CD4-positive, alpha-beta T cell (primary cell): ENCODE measurements at regions not wholly inside any gene's neighbourhood (a gene's known extent, or its start where the extent isn't known, plus 50 kb on each side); places are given as distances from the start of the nearest gene placed in this dataset.
"Not testable (repeated sequence)": the region's sequence is repeated elsewhere in the genome, so short reads cannot be mapped to it uniquely, and the experiment has no call there.

ENCODE experiments used
- ATAC-seq: fragments of 200-7000 bp; cut with Tn5 transposase; one replicate; pipeline ENCODE4 v1.10.0; 2022; ENCODE audit warnings: mild to moderate bottlenecking; ENCODE audit not compliant: poor library complexity
- CTCF ChIA-PET: fragments of 350-600 bp; sonication (Branson Sonifier 250); formaldehyde crosslinking; loops from one replicate; lab custom pipeline; 2021; ENCODE audit warnings: antibody characterized with exemption, inconsistent platforms; lab: Charles Lee
- POLR2A ChIA-PET: fragments of 350-600 bp; sonication (Branson Sonifier 250); formaldehyde crosslinking; loops from one replicate; lab custom pipeline; 2021; ENCODE audit warnings: antibody characterized with exemption, inconsistent platforms; lab: Charles Lee
- DNase-seq, 14 experiments: peaks; one replicate each; pipeline ENCODE4 v3.0.0-alpha.2; 2013 to 2020; ENCODE audit warnings: mixed read lengths in 2 of 14
- H3K27ac ChIP-seq, 2 donors: one replicate each; pipeline versions ENCODE4 v1.5.1 to v1.7.0; 2013; ENCODE audit warnings: low read length in 2 of 2, low read depth in 1 of 2, mild to moderate bottlenecking in 1 of 2
- H3K27me3 ChIP-seq, 2 experiments: 1 replicate in 1 of 2; 2 replicates in 1 of 2; pipeline versions ENCODE4 v1.6.1 to v1.7.0; 2013; ENCODE audit warnings: low read length in 2 of 2, control low read depth in 1 of 2, mild to moderate bottlenecking in 1 of 2, moderate library complexity in 1 of 2; ENCODE audit not compliant: insufficient read depth in 2 of 2, control insufficient read depth in 1 of 2
- H3K36me3 ChIP-seq: one replicate; pipeline ENCODE4 v1.6.1; 2013; ENCODE audit warnings: low read length, control low read depth; ENCODE audit not compliant: insufficient read depth
- H3K4me1 ChIP-seq: one replicate; pipeline ENCODE4 v1.6.1; 2013; ENCODE audit warnings: low read length, control low read depth; ENCODE audit not compliant: insufficient read depth
- H3K4me3 ChIP-seq: one replicate; pipeline ENCODE4 v1.5.1; 2013; ENCODE audit warnings: mild to moderate bottlenecking, low read length, moderate library complexity
- H3K9me3 ChIP-seq, 2 experiments: 1 replicate in 1 of 2; 2 replicates in 1 of 2; pipeline versions ENCODE4 v1.6.1 to v1.7.0; 2013; ENCODE audit warnings: low read length in 2 of 2, mild to moderate bottlenecking in 2 of 2, control low read depth in 1 of 2, moderate library complexity in 1 of 2; ENCODE audit not compliant: control insufficient read depth in 1 of 2, insufficient read depth in 1 of 2
- H3K27ac Mint-ChIP-seq: one replicate; pipeline ENCODE4 v1.8.0; 2020; ENCODE audit warnings: mixed read lengths
- H3K27me3 Mint-ChIP-seq: one replicate; pipeline ENCODE4 v1.8.0; 2021; ENCODE audit warnings: mixed read lengths
- H3K36me3 Mint-ChIP-seq: one replicate; pipeline ENCODE4 v1.8.0; 2021; ENCODE audit warnings: low read depth, mixed read lengths
- H3K4me1 Mint-ChIP-seq: one replicate; pipeline ENCODE4 v1.8.0; 2021; ENCODE audit warnings: low read depth, mixed read lengths
- H3K4me3 Mint-ChIP-seq: one replicate; pipeline ENCODE4 v1.8.0; 2020; ENCODE audit warnings: mild to moderate bottlenecking, mixed read lengths
- H3K9me3 Mint-ChIP-seq: one replicate; pipeline ENCODE4 v1.8.0; 2020; ENCODE audit warnings: mixed read lengths
- intact Hi-C, 2 experiments: fragments of 100-400 bp; cut with DNase I in 1 of 2; cut with micrococcal nuclease in 1 of 2; formaldehyde crosslinking; loops; one replicate each; pipeline versions ENCODE4 v1.15.1 to v1.9.0; 2023 to 2025; cut with DNase I, micrococcal nuclease
- TF ChIP-seq, protein P1 (sequence below): fragments of 200-600 bp; IDR thresholded peaks from one replicate; pipeline ENCODE4 v1.8.0; 2022; ENCODE audit warnings: antibody characterized with exemption, mild to moderate bottlenecking

DNA sequence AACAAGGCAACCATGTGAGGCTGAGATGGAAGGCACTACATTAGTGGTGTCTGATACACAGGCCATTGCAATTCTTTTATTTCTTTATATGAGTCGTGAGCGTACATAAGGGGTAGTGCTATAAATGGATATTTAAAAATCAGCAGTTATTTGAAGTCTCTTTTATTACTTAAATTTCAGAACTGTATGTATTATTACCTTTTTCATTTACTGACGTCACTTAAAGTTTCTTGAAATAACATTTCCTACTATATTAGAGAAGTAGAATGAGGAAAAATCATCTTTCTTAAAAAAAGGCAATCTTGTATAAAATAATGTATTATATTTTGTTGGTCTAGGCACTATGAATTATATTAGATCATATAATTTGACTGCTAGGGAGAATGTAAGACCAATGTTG lies 280.9 kb upstream of the CYLC2 start:
- H3K27me3 ChIP-seq: no peaks in the 10 kb centered on the region
- H3K4me1 Mint-ChIP-seq: no peaks in the 10 kb centered on the region
- H3K27ac Mint-ChIP-seq: no peak overlapping the region
- H3K4me3 Mint-ChIP-seq: no peak overlapping the region
- H3K27ac ChIP-seq: no peak overlapping the region
- intact Hi-C loops: no loop called here
- H3K9me3 Mint-ChIP-seq: peaks cover 13% of the 10 kb centered on the region
- ChIA-PET CTCF (no interaction called here), POLR2A (no interaction called here)
- no peak for ATAC-seq
- no peaks in the 10 kb centered on the region for H3K27me3 Mint-ChIP-seq
- TF ChIP-seq, protein P1, sequence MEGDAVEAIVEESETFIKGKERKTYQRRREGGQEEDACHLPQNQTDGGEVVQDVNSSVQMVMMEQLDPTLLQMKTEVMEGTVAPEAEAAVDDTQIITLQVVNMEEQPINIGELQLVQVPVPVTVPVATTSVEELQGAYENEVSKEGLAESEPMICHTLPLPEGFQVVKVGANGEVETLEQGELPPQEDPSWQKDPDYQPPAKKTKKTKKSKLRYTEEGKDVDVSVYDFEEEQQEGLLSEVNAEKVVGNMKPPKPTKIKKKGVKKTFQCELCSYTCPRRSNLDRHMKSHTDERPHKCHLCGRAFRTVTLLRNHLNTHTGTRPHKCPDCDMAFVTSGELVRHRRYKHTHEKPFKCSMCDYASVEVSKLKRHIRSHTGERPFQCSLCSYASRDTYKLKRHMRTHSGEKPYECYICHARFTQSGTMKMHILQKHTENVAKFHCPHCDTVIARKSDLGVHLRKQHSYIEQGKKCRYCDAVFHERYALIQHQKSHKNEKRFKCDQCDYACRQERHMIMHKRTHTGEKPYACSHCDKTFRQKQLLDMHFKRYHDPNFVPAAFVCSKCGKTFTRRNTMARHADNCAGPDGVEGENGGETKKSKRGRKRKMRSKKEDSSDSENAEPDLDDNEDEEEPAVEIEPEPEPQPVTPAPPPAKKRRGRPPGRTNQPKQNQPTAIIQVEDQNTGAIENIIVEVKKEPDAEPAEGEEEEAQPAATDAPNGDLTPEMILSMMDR: no peak
- no peaks in the 10 kb centered on the region for H3K9me3 ChIP-seq
- no peak for DNase-seq
- H3K36me3 Mint-ChIP-seq: no peaks in the 10 kb centered on the region
- no peaks in the 10 kb centered on the region for H3K4me1 ChIP-seq
- no peaks in the 10 kb centered on the region for H3K36me3 ChIP-seq
- no peak overlapping the region for H3K4me3 ChIP-seq

DNA sequence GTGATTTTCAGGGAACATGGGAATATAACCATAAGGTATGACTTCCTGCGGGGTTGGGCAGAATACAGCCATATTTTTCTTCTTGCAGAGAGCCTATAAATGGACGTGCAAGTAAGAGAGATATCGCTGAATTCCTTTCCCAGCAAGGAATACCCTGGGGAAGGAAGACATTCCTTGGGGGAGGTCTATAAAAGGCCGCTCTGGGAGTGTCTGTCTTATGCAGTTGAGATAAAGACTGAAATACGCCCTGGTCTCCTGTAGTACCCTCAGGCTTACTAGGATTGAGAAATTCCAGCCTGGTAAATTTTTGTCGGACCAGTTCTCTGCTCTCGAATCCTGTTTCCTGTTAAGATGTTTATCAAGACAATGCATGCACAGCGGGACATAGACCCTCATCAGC lies 282.2 kb upstream of the CYLC2 start:
- H3K4me3 Mint-ChIP-seq, H3K4me1 ChIP-seq, H3K9me3 Mint-ChIP-seq, H3K27ac ChIP-seq, CTCF ChIA-PET, H3K4me3 ChIP-seq, H3K36me3 ChIP-seq, intact Hi-C loops, H3K27ac Mint-ChIP-seq, POLR2A ChIA-PET, DNase-seq, H3K9me3 ChIP-seq, H3K36me3 Mint-ChIP-seq, H3K4me1 Mint-ChIP-seq, H3K27me3 Mint-ChIP-seq, H3K27me3 ChIP-seq, ATAC-seq: not testable (repeated sequence)

DNA sequence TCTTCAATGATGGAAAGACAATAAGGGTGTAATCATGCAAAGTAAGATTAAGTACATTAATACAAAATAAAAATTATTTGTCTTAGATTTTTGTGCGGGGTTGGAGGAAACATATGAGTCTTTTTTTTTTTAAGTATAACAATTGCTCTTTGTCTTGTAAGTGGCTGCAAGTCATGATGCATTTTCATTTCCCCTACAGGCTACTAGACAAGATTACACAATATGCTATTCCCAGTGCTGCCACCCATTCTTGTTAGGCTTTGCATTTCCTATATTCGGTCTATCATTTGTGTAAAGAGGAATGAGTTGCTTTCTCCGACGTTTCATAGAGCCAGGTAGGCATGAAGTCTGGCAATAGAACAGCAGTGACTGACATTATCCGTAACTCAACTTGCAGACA lies 294.2 kb upstream of the CYLC2 start:
- intact Hi-C loops: no loop called here
- Histone ChIP-seq H3K27ac (no peak overlapping the region), H3K4me1 (no peaks in the 10 kb centered on the region), H3K4me3 (no peak overlapping the region), H3K27me3 (no peaks in the 10 kb centered on the region), H3K9me3 (peaks cover 0 to 4% of the 10 kb centered on the region in 2 experiments), H3K36me3 (no peaks in the 10 kb centered on the region)
- H3K9me3 Mint-ChIP-seq: peaks cover 2% of the 10 kb centered on the region
- no peaks in the 10 kb centered on the region for H3K27me3 Mint-ChIP-seq
- TF ChIP-seq, protein P1: no peak
- no peaks in the 10 kb centered on the region for H3K4me1 Mint-ChIP-seq
- CTCF ChIA-PET: no interaction called here
- no peaks in the 10 kb centered on the region for H3K36me3 Mint-ChIP-seq
- H3K4me3 Mint-ChIP-seq: no peak overlapping the region
- POLR2A ChIA-PET: no interaction called here
- DNase-seq: no peak
- no peak for ATAC-seq
- H3K27ac Mint-ChIP-seq: no peak overlapping the region

DNA sequence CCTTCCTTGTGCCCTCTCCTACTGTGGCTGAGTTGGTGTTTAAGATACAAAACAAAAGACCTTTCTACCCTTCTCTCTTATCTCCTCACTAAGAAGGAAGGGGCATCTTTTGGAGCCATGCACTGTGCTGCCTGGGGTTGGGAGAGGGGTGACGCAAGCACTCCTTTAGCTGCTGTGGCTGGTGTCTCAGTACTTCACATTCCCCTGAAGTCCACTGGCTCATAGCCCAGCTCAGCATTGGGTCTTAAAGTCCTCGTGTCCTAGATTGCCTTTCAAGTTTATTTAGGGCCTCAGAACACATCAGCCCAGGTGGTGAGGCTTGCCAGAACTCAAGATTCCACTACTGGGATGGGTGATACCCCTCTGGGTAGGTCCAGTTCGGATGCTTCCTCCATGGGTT lies 325.9 kb upstream of the CYLC2 start:
- TF ChIP-seq, protein P1: no peak
- Mint-ChIP-seq H3K4me3 (no peak overlapping the region), H3K27me3 (no peaks in the 10 kb centered on the region), H3K36me3 (no peaks in the 10 kb centered on the region), H3K4me1 (no peaks in the 10 kb centered on the region), H3K27ac (no peak overlapping the region), H3K9me3 (peaks cover 2% of the 10 kb centered on the region)
- intact Hi-C loops: no loop called here
- no peak overlapping the region for H3K27ac ChIP-seq
- H3K4me3 ChIP-seq: no peak overlapping the region
- no peaks in the 10 kb centered on the region for H3K4me1 ChIP-seq
- ATAC-seq (no peak), DNase-seq (no peak)
- ChIA-PET POLR2A (no interaction called here), CTCF (no interaction called here)
- H3K36me3 ChIP-seq: no peaks in the 10 kb centered on the region
- H3K27me3 ChIP-seq: no peaks in the 10 kb centered on the region
- peaks cover 0 to 16% of the 10 kb centered on the region in 2 experiments for H3K9me3 ChIP-seq
